CD8-positive, alpha-beta memory T cell (primary cell): ENCODE measurements at regions not wholly inside any gene's neighbourhood (a gene's known extent, or its start where the extent isn't known, plus 50 kb on each side); places are given as distances from the start of the nearest gene placed in this dataset.
"Not testable (repeated sequence)": the region's sequence is repeated elsewhere in the genome, so short reads cannot be mapped to it uniquely, and the experiment has no call there.

Source experiments
- CTCF ChIA-PET: fragments of 350-600 bp; sonication (Branson Sonifier 250); formaldehyde crosslinking; loops from one replicate; lab custom pipeline; 2021; ENCODE audit warnings: antibody characterized with exemption; lab: Charles Lee
- POLR2A ChIA-PET: fragments of 350-600 bp; sonication (Branson Sonifier 250); formaldehyde crosslinking; loops from one replicate; lab custom pipeline; 2021; ENCODE audit warnings: antibody characterized with exemption; lab: Charles Lee
- DNase-seq, 5 donors: peaks; one replicate each; pipeline versions ENCODE4 v3.0.0 to v3.0.0-alpha.2; 2020 to 2022; ENCODE audit warnings: mixed read lengths in 1 of 5
- H3K27ac ChIP-seq: one replicate; pipeline ENCODE4 v1.7.0; 2013; ENCODE audit warnings: low read depth, mild to moderate bottlenecking, low read length, moderate library complexity
- H3K27me3 ChIP-seq: 2 replicates; pipeline ENCODE4 v1.7.0; 2013; ENCODE audit warnings: low read length, mild to moderate bottlenecking; ENCODE audit not compliant: insufficient read depth, poor library complexity, severe bottlenecking
- H3K36me3 ChIP-seq: 2 replicates; pipeline ENCODE4 v1.7.0; 2013; ENCODE audit warnings: mild to moderate bottlenecking, low read length, moderate library complexity; ENCODE audit not compliant: insufficient read depth
- H3K4me1 ChIP-seq: 2 replicates; pipeline ENCODE4 v1.7.0; 2013; ENCODE audit warnings: mild to moderate bottlenecking, low read length, moderate library complexity; ENCODE audit not compliant: insufficient read depth
- H3K4me3 ChIP-seq: 2 replicates; pipeline ENCODE4 v1.7.0; 2013; ENCODE audit warnings: mild to moderate bottlenecking, low read length
- H3K9me3 ChIP-seq: 2 replicates; pipeline ENCODE4 v1.7.0; 2013; ENCODE audit warnings: mild to moderate bottlenecking, low read length
- H3K27ac Mint-ChIP-seq, 8 donors: one replicate each; pipeline ENCODE4 v1.8.0; 2020 to 2021; ENCODE audit warnings: mixed read lengths in 8 of 8, mild to moderate bottlenecking in 6 of 8, inconsistent platforms in 3 of 8, moderate library complexity in 3 of 8
- H3K27me3 Mint-ChIP-seq, 2 donors: one replicate each; pipeline ENCODE4 v1.8.0; 2020 to 2021; ENCODE audit warnings: mixed read lengths in 2 of 2, mild to moderate bottlenecking in 1 of 2, moderate library complexity in 1 of 2
- H3K36me3 Mint-ChIP-seq, 3 donors: one replicate each; pipeline ENCODE4 v1.8.0; 2020 to 2021; ENCODE audit warnings: mixed read lengths in 3 of 3, inconsistent platforms in 1 of 3, mild to moderate bottlenecking in 1 of 3
- H3K4me1 Mint-ChIP-seq, 3 donors: one replicate each; pipeline ENCODE4 v1.8.0; 2020 to 2021; ENCODE audit warnings: mixed read lengths in 3 of 3, inconsistent platforms in 1 of 3, mild to moderate bottlenecking in 1 of 3
- H3K4me3 Mint-ChIP-seq, 7 donors: one replicate each; pipeline ENCODE4 v1.8.0; 2020 to 2021; ENCODE audit warnings: mixed read lengths in 7 of 7, mild to moderate bottlenecking in 6 of 7, moderate library complexity in 4 of 7, inconsistent platforms in 2 of 7
- H3K9me3 Mint-ChIP-seq, 5 donors: one replicate each; pipeline ENCODE4 v1.8.0; 2020 to 2022; ENCODE audit warnings: mixed read lengths in 5 of 5, mild to moderate bottlenecking in 3 of 5, moderate library complexity in 2 of 5, inconsistent platforms in 1 of 5

DNA sequence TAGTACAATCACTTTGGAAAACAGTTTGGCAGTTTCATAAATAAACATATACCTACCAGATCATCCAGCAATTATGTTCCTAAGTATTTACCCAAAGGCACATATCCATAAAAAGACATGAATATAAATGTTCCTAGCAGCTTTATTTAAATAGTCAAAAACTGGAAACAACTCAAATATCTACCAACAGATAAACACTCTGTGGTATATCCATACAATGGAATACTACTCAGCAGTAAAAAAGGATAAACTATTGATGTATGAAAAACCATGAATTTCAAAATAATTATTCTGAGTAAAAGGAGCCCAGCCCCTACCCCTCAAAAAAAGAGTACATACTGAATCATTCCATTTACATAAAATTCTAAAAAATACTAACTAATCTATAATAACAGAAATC lies 232.7 kb upstream of the SLC30A5 start:
- no peak for DNase-seq
- CTCF ChIA-PET: no interaction called here
- Histone ChIP-seq H3K27ac (no peak overlapping the region), H3K4me3 (no peak overlapping the region), H3K4me1 (no peaks in the 10 kb centered on the region), H3K27me3 (no peaks in the 10 kb centered on the region), H3K36me3 (no peaks in the 10 kb centered on the region), H3K9me3 (no peaks in the 10 kb centered on the region)
- Mint-ChIP-seq H3K9me3 (peaks cover 4 to 11% (median 9%) of the 10 kb centered on the region in 5 donors), H3K4me1 (no peaks in the 10 kb centered on the region), H3K27ac (no peak overlapping the region), H3K4me3 (no peak overlapping the region), H3K27me3 (peaks cover 11 to 19% of the 10 kb centered on the region in 2 donors), H3K36me3 (peaks cover 0 to 6% (median 0%) of the 10 kb centered on the region in 3 donors)
- POLR2A ChIA-PET: no interaction called here

GRCh38 chr5:68862560-68862959 lies 231.3 kb upstream of the SLC30A5 start:
- Histone ChIP-seq H3K9me3 (no peaks in the 10 kb centered on the region), H3K27ac (no peak overlapping the region), H3K36me3 (no peaks in the 10 kb centered on the region), H3K27me3 (no peaks in the 10 kb centered on the region), H3K4me3 (no peak overlapping the region), H3K4me1 (no peaks in the 10 kb centered on the region)
- peaks cover 11 to 26% of the 10 kb centered on the region in 2 donors for H3K27me3 Mint-ChIP-seq
- ChIA-PET CTCF (no interaction called here), POLR2A (no interaction called here)
- no peak overlapping the region for H3K4me3 Mint-ChIP-seq
- no peaks in the 10 kb centered on the region for H3K4me1 Mint-ChIP-seq
- no peak overlapping the region for H3K27ac Mint-ChIP-seq
- peaks cover 4 to 11% (median 9%) of the 10 kb centered on the region in 5 donors for H3K9me3 Mint-ChIP-seq
- H3K36me3 Mint-ChIP-seq: peaks cover 0 to 6% (median 0%) of the 10 kb centered on the region in 3 donors
- DNase-seq: no peak

- H3K36me3 Mint-ChIP-seq, H3K4me1 ChIP-seq, CTCF ChIA-PET, H3K27ac Mint-ChIP-seq, H3K4me1 Mint-ChIP-seq, H3K27ac ChIP-seq, H3K4me3 Mint-ChIP-seq, H3K4me3 ChIP-seq, POLR2A ChIA-PET, DNase-seq, H3K27me3 ChIP-seq, H3K36me3 ChIP-seq, H3K9me3 ChIP-seq: not testable (repeated sequence)
- Mint-ChIP-seq H3K9me3 (peaks cover 4 to 11% (median 9%) of the 10 kb centered on the region in 5 donors), H3K27me3 (peaks cover 6 to 30% of the 10 kb centered on the region in 2 donors)
Measured at GRCh38 chr5:68865192-68865591, 228.6 kb upstream of the SLC30A5 start.

DNA sequence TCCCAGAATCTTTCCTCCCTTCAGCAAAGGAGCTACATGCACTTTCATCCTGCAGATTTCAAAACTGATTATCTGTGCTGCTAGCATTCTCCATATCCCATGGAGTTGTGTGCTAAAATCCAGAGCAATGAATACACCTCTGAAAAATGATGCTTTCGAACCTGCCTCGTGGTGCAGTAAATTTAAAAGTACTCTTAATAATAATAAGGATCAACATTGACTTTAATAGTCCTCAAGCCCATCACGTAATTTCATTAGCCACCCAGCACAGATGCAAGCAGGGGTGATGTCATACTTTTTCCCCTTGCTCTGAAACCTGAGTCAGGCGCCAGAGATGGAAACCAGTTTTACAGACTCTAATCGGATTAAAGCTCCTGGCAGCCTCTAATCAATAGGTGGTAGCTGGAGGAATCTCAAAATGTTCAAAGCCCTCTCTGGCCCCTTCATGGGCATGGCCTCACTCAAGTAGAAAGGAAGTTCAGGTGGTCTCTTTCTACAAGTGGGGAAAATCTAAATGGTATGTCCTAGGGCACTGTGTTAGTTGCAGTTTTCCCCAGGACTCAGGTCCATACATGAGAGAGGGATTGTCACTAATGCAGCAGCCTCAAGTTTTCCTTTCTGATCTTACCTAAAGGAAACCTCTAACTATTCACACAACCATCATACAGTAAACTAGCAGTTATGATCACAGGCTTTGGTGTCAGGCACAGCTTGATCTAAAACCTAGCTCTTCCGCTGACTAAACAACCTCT lies 221.6 kb upstream of the SLC30A5 start:
- ChIA-PET POLR2A (no interaction called here), CTCF (interaction anchor here (0.8 kb wide), 1 partner anchor 15 kb away, joined by 3 read pairs; no protein-coding TSS in a partner anchor)
- peaks cover 4 to 11% (median 9%) of the 10 kb centered on the region in 3 donors for H3K4me1 Mint-ChIP-seq
- no peaks in the 10 kb centered on the region for H3K9me3 Mint-ChIP-seq
- H3K27ac ChIP-seq: no peak overlapping the region
- no peaks in the 10 kb centered on the region for H3K27me3 ChIP-seq
- no peaks in the 10 kb centered on the region for H3K36me3 Mint-ChIP-seq
- no peaks in the 10 kb centered on the region for H3K36me3 ChIP-seq
- no peak for DNase-seq
- no peaks in the 10 kb centered on the region for H3K9me3 ChIP-seq
- H3K27me3 Mint-ChIP-seq: peaks cover 3 to 4% of the 10 kb centered on the region in 2 donors
- H3K27ac Mint-ChIP-seq: no peak overlapping the region
- peaks cover 12% of the 10 kb centered on the region for H3K4me1 ChIP-seq
- no peak overlapping the region for H3K4me3 Mint-ChIP-seq
- H3K4me3 ChIP-seq: no peak overlapping the region

DNA sequence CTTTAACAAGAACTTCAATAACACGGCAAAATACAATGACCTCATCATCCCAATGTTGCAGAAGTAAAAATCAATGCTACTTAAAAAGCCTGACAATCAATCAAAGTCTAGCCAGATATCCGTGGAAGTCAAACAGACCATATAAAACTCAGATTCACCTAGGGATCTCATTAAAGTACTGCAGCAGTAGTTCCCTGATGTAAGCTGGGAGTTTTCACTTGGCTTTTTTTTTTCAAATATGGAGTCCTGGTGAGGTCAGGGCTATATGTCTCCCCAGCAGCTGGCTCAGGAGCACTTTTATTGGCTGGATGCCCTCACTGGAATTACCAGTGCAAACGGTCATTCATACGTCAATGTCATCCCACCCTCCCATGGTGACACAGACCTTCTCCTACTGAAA lies 220.6 kb upstream of the SLC30A5 start:
- ChIA-PET POLR2A (no interaction called here), CTCF (no interaction called here)
- H3K27me3 ChIP-seq: no peaks in the 10 kb centered on the region
- H3K4me1 Mint-ChIP-seq: peaks cover 4 to 11% (median 9%) of the 10 kb centered on the region in 3 donors
- no peak overlapping the region for H3K4me3 ChIP-seq
- H3K36me3 Mint-ChIP-seq: no peaks in the 10 kb centered on the region
- no peaks in the 10 kb centered on the region for H3K9me3 Mint-ChIP-seq
- H3K27ac ChIP-seq: no peak overlapping the region
- no peak overlapping the region for H3K27ac Mint-ChIP-seq
- H3K9me3 ChIP-seq: no peaks in the 10 kb centered on the region
- H3K36me3 ChIP-seq: no peaks in the 10 kb centered on the region
- peaks cover 12% of the 10 kb centered on the region for H3K4me1 ChIP-seq
- DNase-seq: no peak
- no peak overlapping the region for H3K4me3 Mint-ChIP-seq
- H3K27me3 Mint-ChIP-seq: peaks cover 0 to 3% of the 10 kb centered on the region in 2 donors

DNA sequence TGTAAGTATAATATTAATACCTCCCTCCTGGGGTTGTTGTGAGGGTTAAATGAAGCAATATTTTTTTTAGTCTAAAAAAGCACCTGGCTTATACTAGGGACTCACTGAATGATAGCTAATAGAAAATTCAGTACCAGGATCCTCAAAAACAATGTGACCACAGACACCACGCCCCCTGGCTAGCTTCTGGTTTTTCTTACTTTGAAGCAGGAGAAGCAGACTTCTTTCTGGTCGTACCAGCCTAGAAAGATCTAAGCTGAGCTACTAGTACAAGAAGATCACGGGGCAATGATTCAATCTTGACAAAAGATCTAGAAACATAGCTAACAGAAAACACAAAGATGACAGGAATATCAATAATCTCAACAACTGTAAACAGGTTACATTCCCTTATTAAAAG lies 218.5 kb upstream of the SLC30A5 start:
- Mint-ChIP-seq H3K36me3 (no peaks in the 10 kb centered on the region), H3K9me3 (no peaks in the 10 kb centered on the region), H3K27ac (peak overlapping the region in 2 of 8 donors; percentile 36 to 61), H3K27me3 (peaks cover 0 to 2% of the 10 kb centered on the region in 2 donors), H3K4me3 (no peak overlapping the region), H3K4me1 (peaks cover 4 to 11% (median 9%) of the 10 kb centered on the region in 3 donors)
- DNase-seq: peak in 1 of 5 donors; percentile 74
- Histone ChIP-seq H3K9me3 (no peaks in the 10 kb centered on the region), H3K27ac (no peak overlapping the region), H3K27me3 (no peaks in the 10 kb centered on the region), H3K36me3 (no peaks in the 10 kb centered on the region), H3K4me1 (peaks cover 12% of the 10 kb centered on the region), H3K4me3 (no peak overlapping the region)
- ChIA-PET POLR2A (no interaction called here), CTCF (no interaction called here)

DNA sequence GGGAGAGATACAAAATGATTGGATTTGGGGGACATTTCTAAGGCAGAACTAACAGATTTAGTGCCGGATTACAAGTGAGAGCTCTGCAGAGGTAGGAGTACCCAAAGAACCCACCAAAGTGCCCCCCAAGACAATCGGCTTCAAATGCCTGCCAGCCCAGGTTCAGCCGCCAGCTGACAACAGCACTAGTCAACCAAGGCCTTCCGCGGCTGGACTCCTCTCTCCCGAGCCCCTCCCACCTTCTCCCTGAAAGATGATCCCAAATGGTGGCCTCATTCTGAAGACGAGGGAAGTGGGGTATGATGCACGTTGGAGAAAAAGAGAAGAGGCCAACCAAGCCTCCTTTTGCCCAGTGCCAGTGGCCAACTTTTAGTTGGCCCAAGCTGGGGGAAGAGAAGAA lies 210.4 kb upstream of the SLC30A5 start:
- no peaks in the 10 kb centered on the region for H3K36me3 Mint-ChIP-seq
- no peak overlapping the region for H3K4me3 ChIP-seq
- CTCF ChIA-PET: no interaction called here
- H3K4me1 Mint-ChIP-seq: peaks cover 22 to 42% (median 30%) of the 10 kb centered on the region in 3 donors
- H3K27me3 ChIP-seq: no peaks in the 10 kb centered on the region
- no peak overlapping the region for H3K27ac Mint-ChIP-seq
- no peak overlapping the region for H3K27ac ChIP-seq
- DNase-seq: no peak
- POLR2A ChIA-PET: no interaction called here
- no peaks in the 10 kb centered on the region for H3K9me3 ChIP-seq
- no peaks in the 10 kb centered on the region for H3K36me3 ChIP-seq
- peaks cover 18% of the 10 kb centered on the region for H3K4me1 ChIP-seq
- peaks cover 0 to 7% of the 10 kb centered on the region in 2 donors for H3K27me3 Mint-ChIP-seq
- H3K9me3 Mint-ChIP-seq: no peaks in the 10 kb centered on the region
- H3K4me3 Mint-ChIP-seq: no peak overlapping the region

GRCh38 chr5:68884144-68884754 lies 209.6 kb upstream of the SLC30A5 start:
- peak overlapping the region in 2 of 7 donors; percentile 19 to 46 for H3K4me3 Mint-ChIP-seq
- Histone ChIP-seq H3K9me3 (no peaks in the 10 kb centered on the region), H3K4me1 (peaks cover 18% of the 10 kb centered on the region), H3K27ac (no peak overlapping the region), H3K36me3 (no peaks in the 10 kb centered on the region), H3K27me3 (no peaks in the 10 kb centered on the region), H3K4me3 (no peak overlapping the region)
- no peaks in the 10 kb centered on the region for H3K36me3 Mint-ChIP-seq
- ChIA-PET CTCF (no interaction called here), POLR2A (no interaction called here)
- peak in 1 of 5 donors; percentile 54 for DNase-seq
- no peaks in the 10 kb centered on the region for H3K9me3 Mint-ChIP-seq
- peaks cover 0 to 7% of the 10 kb centered on the region in 2 donors for H3K27me3 Mint-ChIP-seq
- H3K4me1 Mint-ChIP-seq: peaks cover 22 to 42% (median 30%) of the 10 kb centered on the region in 3 donors
- peak overlapping the region in 2 of 8 donors; percentile 3 to 37 for H3K27ac Mint-ChIP-seq
